HG02588 (cell line): ENCODE measurements at regions not wholly inside any gene's neighbourhood (a gene's known extent, or its start where the extent isn't known, plus 50 kb on each side); places are given as distances from the start of the nearest gene placed in this dataset.

Source experiments
- ATAC-seq: cut with Tn5 transposase; IDR thresholded peaks from one replicate; pipeline ENCODE4 v1.9.1; 2021; ENCODE audit warnings: mild to moderate bottlenecking, moderate library complexity; ENCODE audit not compliant: unreplicated experiment

GRCh38 chr21:18191139-18191538 is 53.5 kb upstream of the CHODL start:
- no peak for ATAC-seq

- no peak for ATAC-seq
These were observed 66.1 kb upstream of the CHODL start for GRCh38 chr21:18178509-18178908.

GRCh38 chr21:18174370-18174769 is 70.3 kb upstream of the CHODL start:
- ATAC-seq, result no peak

GRCh38 chr21:18170829-18171228 is 73.8 kb upstream of the CHODL start:
- ATAC-seq, result no peak

GRCh38 chr21:18170221-18170620 is 74.4 kb upstream of the CHODL start:
- no peak for ATAC-seq

GRCh38 chr21:18168108-18168507 is 76.5 kb upstream of the CHODL start:
- ATAC-seq, result no peak

GRCh38 chr21:18164933-18165332 is 79.7 kb upstream of the CHODL start:
- ATAC-seq, result no peak

GRCh38 chr21:18164483-18164882 is 80.2 kb upstream of the CHODL start:
- no peak for ATAC-seq

GRCh38 chr21:18163956-18164355 is 80.7 kb upstream of the CHODL start:
- ATAC-seq, result no peak

GRCh38 chr21:18161841-18162240 is 82.8 kb upstream of the CHODL start:
- no peak for ATAC-seq

GRCh38 chr21:18157406-18157805 is 87.2 kb upstream of the CHODL start:
- no peak for ATAC-seq

GRCh38 chr21:18155508-18156193 is 89.0 kb upstream of the CHODL start:
- ATAC-seq, result no peak

- ATAC-seq, result no peak
These were observed 91.6 kb upstream of the CHODL start for GRCh38 chr21:18153063-18153462.

GRCh38 chr21:18152371-18152770 is 92.3 kb upstream of the CHODL start:
- no peak for ATAC-seq

- ATAC-seq, result no peak
These were observed 93.6 kb upstream of the CHODL start for GRCh38 chr21:18151046-18151445.

- ATAC-seq, result no peak
These were observed 96.2 kb upstream of the CHODL start for GRCh38 chr21:18148401-18148800.

GRCh38 chr21:18147678-18148077 is 97.0 kb upstream of the CHODL start:
- no peak for ATAC-seq

GRCh38 chr21:18146820-18147219 is 97.8 kb upstream of the CHODL start:
- ATAC-seq, result no peak

GRCh38 chr21:18144339-18144738 is 100.3 kb upstream of the CHODL start:
- no peak for ATAC-seq

- ATAC-seq, result no peak
These were observed 102.0 kb upstream of the CHODL start for GRCh38 chr21:18142655-18143054.

- ATAC-seq, result no peak
These were observed 106.1 kb upstream of the CHODL start for GRCh38 chr21:18138507-18138906.

GRCh38 chr21:18129526-18129925 is 115.1 kb upstream of the CHODL start:
- ATAC-seq, result no peak

- no peak for ATAC-seq
These were observed 126.1 kb upstream of the CHODL start for GRCh38 chr21:18118566-18118965.
